ENCODE measurements at regions not wholly inside any gene's neighbourhood (a gene's known extent, or its start where the extent isn't known, plus 50 kb on each side); places are given as distances from the start of the nearest gene placed in this dataset.

DNA sequence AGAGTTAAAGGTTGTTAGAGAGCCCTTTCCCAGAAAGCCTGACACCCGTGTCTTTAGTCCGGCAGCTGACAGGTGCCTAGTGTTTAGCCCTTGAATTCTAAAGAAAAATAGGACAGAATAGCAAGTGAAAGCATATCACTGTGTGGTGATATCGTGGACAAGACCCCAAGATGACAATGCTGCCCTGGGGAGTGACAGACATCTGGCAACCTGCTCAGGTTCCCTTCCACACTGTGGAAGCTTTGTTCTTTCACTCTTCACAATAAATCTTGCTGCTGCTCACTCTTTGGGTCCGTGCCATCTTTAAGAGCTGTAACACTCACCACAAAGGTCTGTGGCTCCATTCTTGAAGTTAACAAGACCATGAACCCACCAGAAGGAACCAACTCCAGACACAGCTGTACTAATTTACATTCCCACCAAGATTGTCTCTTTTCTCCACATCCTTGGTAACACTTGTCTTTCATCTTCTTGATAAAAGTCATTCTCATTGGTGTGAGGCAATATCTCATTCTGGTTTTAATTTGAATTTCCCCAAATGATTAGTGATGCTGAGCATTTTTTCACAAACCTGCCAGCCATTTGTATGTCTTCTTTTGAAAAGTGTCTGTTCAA lies 107.6 kb upstream of the SGIP1 start:
- TF ChIP-seq POLR2AphosphoS5 (IDR thresholded peaks at IDR 0.05), result no peak
- TF ChIP-seq, protein P1, sequence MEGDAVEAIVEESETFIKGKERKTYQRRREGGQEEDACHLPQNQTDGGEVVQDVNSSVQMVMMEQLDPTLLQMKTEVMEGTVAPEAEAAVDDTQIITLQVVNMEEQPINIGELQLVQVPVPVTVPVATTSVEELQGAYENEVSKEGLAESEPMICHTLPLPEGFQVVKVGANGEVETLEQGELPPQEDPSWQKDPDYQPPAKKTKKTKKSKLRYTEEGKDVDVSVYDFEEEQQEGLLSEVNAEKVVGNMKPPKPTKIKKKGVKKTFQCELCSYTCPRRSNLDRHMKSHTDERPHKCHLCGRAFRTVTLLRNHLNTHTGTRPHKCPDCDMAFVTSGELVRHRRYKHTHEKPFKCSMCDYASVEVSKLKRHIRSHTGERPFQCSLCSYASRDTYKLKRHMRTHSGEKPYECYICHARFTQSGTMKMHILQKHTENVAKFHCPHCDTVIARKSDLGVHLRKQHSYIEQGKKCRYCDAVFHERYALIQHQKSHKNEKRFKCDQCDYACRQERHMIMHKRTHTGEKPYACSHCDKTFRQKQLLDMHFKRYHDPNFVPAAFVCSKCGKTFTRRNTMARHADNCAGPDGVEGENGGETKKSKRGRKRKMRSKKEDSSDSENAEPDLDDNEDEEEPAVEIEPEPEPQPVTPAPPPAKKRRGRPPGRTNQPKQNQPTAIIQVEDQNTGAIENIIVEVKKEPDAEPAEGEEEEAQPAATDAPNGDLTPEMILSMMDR (IDR thresholded peaks at IDR 0.05), result no peak
- no peak for TF ChIP-seq POLR2A (IDR thresholded peaks at IDR 0.05)
